HL-60 (cell line): ENCODE measurements at regions not wholly inside any gene's neighbourhood (a gene's known extent, or its start where the extent isn't known, plus 50 kb on each side); places are given as distances from the start of the nearest gene placed in this dataset.
"Not testable (repeated sequence)": the region's sequence is repeated elsewhere in the genome, so short reads cannot be mapped to it uniquely, and the experiment has no call there.

Experiments used
- DNase-seq, 2 experiments: peaks; one replicate each; pipeline ENCODE4 v3.0.0-alpha.2; 2010 to 2020; ENCODE audit warnings: low read depth in 1 of 2, low spot score in 1 of 2
- H3K27ac ChIP-seq: fragments of 250-450 bp; sonication (Bioruptor Pico); replicated peaks from 2 replicates; pipeline ENCODE4 v1.5.1; 2020; ENCODE audit warnings: mild to moderate bottlenecking, moderate library complexity
- H3K27me3 ChIP-seq: fragments of 250-450 bp; sonication (Bioruptor Pico); 2 replicates; pipeline ENCODE4 v1.5.1; 2021; ENCODE audit warnings: mild to moderate bottlenecking, moderate library complexity; ENCODE audit not compliant: insufficient read depth, poor library complexity, severe bottlenecking
- H3K4me3 ChIP-seq: replicated peaks from 2 replicates; pipeline ENCODE4 v1.5.1; 2011; ENCODE audit warnings: mild to moderate bottlenecking, control low read depth, low read length; ENCODE audit not compliant: insufficient read depth
- CTCF ChIP-seq: IDR thresholded peaks from one replicate; pipeline ENCODE4 v1.5.1; 2011; ENCODE audit warnings: low read length, control low read depth, inconsistent platforms; ENCODE audit not compliant: insufficient read depth
- GABPA ChIP-seq: IDR thresholded peaks from 2 replicates; pipeline ENCODE4 v1.6.1; 2012; ENCODE audit warnings: low read depth
- POLR2AphosphoS5 ChIP-seq: IDR thresholded peaks from 2 replicates; pipeline ENCODE4 v1.6.1; 2012; ENCODE audit warnings: low read depth
- REST ChIP-seq: IDR thresholded peaks from 2 replicates; pipeline ENCODE4 v1.6.1; 2012; ENCODE audit warnings: low read depth; ENCODE audit not compliant: insufficient replicate concordance
- SPI1 ChIP-seq: IDR thresholded peaks from 2 replicates; pipeline ENCODE4 v1.6.1; 2012; ENCODE audit warnings: low read depth, mild to moderate bottlenecking, borderline replicate concordance

GRCh38 chr6:167708501-167709094, 118.1 kb upstream of the AFDN start:
- no peaks in the 10 kb centered on the region for H3K27me3 ChIP-seq

GRCh38 chr6:167709196-167709595, 117.5 kb upstream of the AFDN start:
- no peaks in the 10 kb centered on the region for H3K27me3 ChIP-seq
- no peak for TF ChIP-seq GABPA
- TF ChIP-seq POLR2AphosphoS5 = no peak
- TF ChIP-seq REST = no peak
- no peak for TF ChIP-seq CTCF
- TF ChIP-seq SPI1 = no peak
- DNase-seq = no peak

More at GRCh38 chr6:167708501-167709094, 118.1 kb upstream of the AFDN start:
- no peak overlapping the region for H3K4me3 ChIP-seq
- H3K27ac ChIP-seq = no peak overlapping the region
- TF ChIP-seq POLR2AphosphoS5 = no peak
- TF ChIP-seq GABPA = no peak
- no peak for TF ChIP-seq CTCF
- TF ChIP-seq REST = no peak
- no peak for TF ChIP-seq SPI1
- DNase-seq = no peak

GRCh38 chr6:167709776-167710336, 116.9 kb upstream of the AFDN start:
- DNase-seq, H3K27ac ChIP-seq, H3K27me3 ChIP-seq, H3K4me3 ChIP-seq: not testable (repeated sequence)

More at GRCh38 chr6:167709196-167709595, 117.5 kb upstream of the AFDN start:
- Histone ChIP-seq H3K27ac (no peak overlapping the region), H3K4me3 (no peak overlapping the region)

GRCh38 chr6:167710363-167710920, 116.3 kb upstream of the AFDN start:
- Histone ChIP-seq H3K27me3 (peaks cover under 1% of the 10 kb centered on the region), H3K27ac (no peak overlapping the region), H3K4me3 (no peak overlapping the region)
- TF ChIP-seq GABPA = no peak
- no peak for DNase-seq

GRCh38 chr6:167711211-167711610, 115.5 kb upstream of the AFDN start:
- Histone ChIP-seq H3K27ac (no peak overlapping the region), H3K27me3 (peaks cover 3% of the 10 kb centered on the region), H3K4me3 (no peak overlapping the region)
- DNase-seq = no peak
- TF ChIP-seq POLR2AphosphoS5 (no peak), REST (no peak), GABPA (no peak), SPI1 (no peak), CTCF (no peak)
